RWPE2 (cell line): ENCODE measurements at regions not wholly inside any gene's neighbourhood (a gene's known extent, or its start where the extent isn't known, plus 50 kb on each side); places are given as distances from the start of the nearest gene placed in this dataset.

ENCODE experiments used
- ATAC-seq: fragments of 200-7000 bp; cut with Tn5 transposase; 3 replicates; pipeline ENCODE4 v1.9.1; 2021; ENCODE audit warnings: low read depth
- DNase-seq: peaks from one replicate; pipeline ENCODE4 v3.0.0-alpha.2; 2020; ENCODE audit warnings: low spot score
- H3K27ac ChIP-seq: fragments of 450-650 bp; 2 replicates; pipeline ENCODE4 v1.5.1; 2017; ENCODE audit warnings: mild to moderate bottlenecking; ENCODE audit not compliant: poor library complexity, severe bottlenecking
- H3K27me3 ChIP-seq: fragments of 250-450 bp; sonication (Bioruptor Pico); 2 replicates; pipeline ENCODE4 v1.5.1; 2021; ENCODE audit warnings: mild to moderate bottlenecking, moderate library complexity; ENCODE audit not compliant: insufficient read depth, poor library complexity, severe bottlenecking
- H3K36me3 ChIP-seq: fragments of 250-450 bp; sonication (Bioruptor Pico); 2 replicates; pipeline ENCODE4 v1.5.1; 2020; ENCODE audit warnings: low read depth, mild to moderate bottlenecking, moderate library complexity
- H3K4me1 ChIP-seq: fragments of 250-450 bp; sonication (Bioruptor Pico); 2 replicates; pipeline ENCODE4 v1.5.1; 2021; ENCODE audit warnings: mild to moderate bottlenecking, moderate library complexity; ENCODE audit not compliant: insufficient read depth, poor library complexity, severe bottlenecking
- H3K4me3 ChIP-seq: fragments of 250-450 bp; sonication (Bioruptor Pico); 2 replicates; pipeline ENCODE4 v1.5.1; 2021; ENCODE audit warnings: mild to moderate bottlenecking, moderate library complexity; ENCODE audit not compliant: severe bottlenecking
- H3K9me3 ChIP-seq: fragments of 250-450 bp; sonication (Bioruptor Pico); 2 replicates; pipeline ENCODE4 v1.5.1; 2021; ENCODE audit warnings: mild to moderate bottlenecking, moderate library complexity; ENCODE audit not compliant: severe bottlenecking
- TF ChIP-seq, protein P1 (sequence below): fragments of 450-650 bp; IDR thresholded peaks from one replicate; pipeline ENCODE4 v1.5.1; 2017; ENCODE audit warnings: mild to moderate bottlenecking, moderate library complexity; ENCODE audit not compliant: poor library complexity, severe bottlenecking

DNA sequence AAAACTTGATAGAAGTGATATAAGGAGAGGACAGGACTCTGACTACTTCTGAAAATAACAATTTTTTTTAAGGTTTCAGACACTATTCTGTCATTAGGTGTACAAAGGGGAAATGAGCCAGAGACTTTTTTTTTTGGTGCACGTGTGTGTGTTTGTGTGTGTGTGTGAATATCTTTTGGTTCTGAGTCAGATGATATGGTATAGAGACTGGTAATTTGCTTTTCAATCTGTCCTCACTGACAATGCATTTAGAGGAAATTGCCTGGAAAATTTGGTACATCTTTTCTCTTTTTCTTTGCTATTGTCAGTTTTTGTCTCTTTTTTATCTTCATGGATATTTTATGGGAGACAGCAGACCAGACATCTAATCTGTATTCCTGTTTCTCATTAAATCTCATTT is 59.3 kb downstream of the DDIT4L start:
- Histone ChIP-seq H3K4me1 (no peaks in the 10 kb centered on the region), H3K9me3 (no peaks in the 10 kb centered on the region), H3K27me3 (no peaks in the 10 kb centered on the region), H3K27ac (no peak overlapping the region), H3K4me3 (no peak overlapping the region), H3K36me3 (no peaks in the 10 kb centered on the region)
- TF ChIP-seq, protein P1, sequence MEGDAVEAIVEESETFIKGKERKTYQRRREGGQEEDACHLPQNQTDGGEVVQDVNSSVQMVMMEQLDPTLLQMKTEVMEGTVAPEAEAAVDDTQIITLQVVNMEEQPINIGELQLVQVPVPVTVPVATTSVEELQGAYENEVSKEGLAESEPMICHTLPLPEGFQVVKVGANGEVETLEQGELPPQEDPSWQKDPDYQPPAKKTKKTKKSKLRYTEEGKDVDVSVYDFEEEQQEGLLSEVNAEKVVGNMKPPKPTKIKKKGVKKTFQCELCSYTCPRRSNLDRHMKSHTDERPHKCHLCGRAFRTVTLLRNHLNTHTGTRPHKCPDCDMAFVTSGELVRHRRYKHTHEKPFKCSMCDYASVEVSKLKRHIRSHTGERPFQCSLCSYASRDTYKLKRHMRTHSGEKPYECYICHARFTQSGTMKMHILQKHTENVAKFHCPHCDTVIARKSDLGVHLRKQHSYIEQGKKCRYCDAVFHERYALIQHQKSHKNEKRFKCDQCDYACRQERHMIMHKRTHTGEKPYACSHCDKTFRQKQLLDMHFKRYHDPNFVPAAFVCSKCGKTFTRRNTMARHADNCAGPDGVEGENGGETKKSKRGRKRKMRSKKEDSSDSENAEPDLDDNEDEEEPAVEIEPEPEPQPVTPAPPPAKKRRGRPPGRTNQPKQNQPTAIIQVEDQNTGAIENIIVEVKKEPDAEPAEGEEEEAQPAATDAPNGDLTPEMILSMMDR: no peak
- ATAC-seq (no peak), DNase-seq (no peak)

DNA sequence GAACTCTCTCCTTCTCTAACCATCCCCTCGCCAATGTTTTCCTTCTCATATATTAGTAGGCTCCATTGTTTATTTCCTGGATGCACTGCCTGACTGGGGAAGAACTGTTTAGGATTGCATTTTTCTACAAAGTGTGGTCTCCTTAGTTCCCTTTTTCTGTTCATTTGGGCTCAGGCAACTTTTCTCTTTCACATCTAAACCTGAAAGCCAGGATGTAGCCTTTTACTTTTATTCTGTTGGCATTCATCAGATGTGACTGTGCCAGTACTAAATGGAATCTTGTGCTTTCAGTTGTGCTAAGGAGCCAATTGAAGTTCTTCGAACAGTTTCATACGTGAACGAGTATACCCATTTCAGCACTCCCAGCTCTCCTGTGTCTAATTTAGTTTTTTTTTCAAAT is 59.8 kb downstream of the DDIT4L start:
- H3K4me3 ChIP-seq: no peak overlapping the region

DNA sequence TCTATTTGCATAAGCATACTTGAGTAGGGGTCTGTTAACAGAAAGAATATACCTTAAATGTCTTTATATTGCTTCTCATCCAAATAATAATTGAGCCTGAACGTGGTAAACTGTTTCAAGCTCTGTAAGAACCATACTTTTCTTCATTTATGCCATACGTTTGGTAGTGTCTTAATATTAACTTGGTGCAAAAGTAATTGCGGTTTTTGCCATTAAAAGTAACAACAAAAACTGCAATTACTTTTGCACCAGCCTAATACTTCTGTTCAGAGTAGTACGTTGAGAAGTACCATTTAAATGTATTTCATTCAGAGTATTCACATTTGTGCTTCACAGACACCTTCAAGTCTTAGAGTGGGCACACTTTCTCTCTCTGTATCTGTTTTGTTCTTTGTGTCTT is 60.5 kb downstream of the DDIT4L start:
- Histone ChIP-seq H3K4me3 (no peak overlapping the region), H3K9me3 (peaks cover 3% of the 10 kb centered on the region), H3K4me1 (no peaks in the 10 kb centered on the region), H3K36me3 (no peaks in the 10 kb centered on the region), H3K27me3 (no peaks in the 10 kb centered on the region), H3K27ac (no peak overlapping the region)
- TF ChIP-seq, protein P1: no peak
- ATAC-seq (no peak), DNase-seq (no peak)

More for the DNA sequence above, 59.8 kb downstream of the DDIT4L start:
- no peaks in the 10 kb centered on the region for H3K4me1 ChIP-seq
- TF ChIP-seq, protein P1: no peak
- no peak overlapping the region for H3K27ac ChIP-seq
- no peaks in the 10 kb centered on the region for H3K9me3 ChIP-seq
- no peaks in the 10 kb centered on the region for H3K36me3 ChIP-seq
- no peaks in the 10 kb centered on the region for H3K27me3 ChIP-seq
- DNase-seq (no peak), ATAC-seq (no peak)

DNA sequence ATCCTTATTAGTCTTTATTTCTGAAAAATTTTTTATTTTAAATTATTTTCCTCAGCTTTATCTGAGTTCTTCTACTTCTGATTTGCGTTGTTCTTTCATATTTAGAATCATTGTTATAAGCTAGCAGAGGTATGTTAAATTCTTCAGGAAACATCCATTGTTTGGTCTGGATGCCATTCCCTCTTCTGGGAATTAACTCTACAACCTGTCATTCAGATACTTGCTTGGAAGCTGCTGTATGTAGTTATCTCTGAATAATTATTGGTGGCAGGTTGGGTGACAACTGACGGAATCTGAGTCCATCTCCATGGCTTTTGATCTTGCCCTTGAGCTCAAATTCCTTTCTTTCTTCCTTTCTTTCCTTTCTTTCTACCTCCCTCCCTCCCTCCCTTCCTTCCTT is 61.9 kb downstream of the DDIT4L start:
- H3K4me1 ChIP-seq: no peaks in the 10 kb centered on the region
- no peaks in the 10 kb centered on the region for H3K27me3 ChIP-seq
- no peak overlapping the region for H3K4me3 ChIP-seq
- no peak overlapping the region for H3K27ac ChIP-seq
- TF ChIP-seq, protein P1: no peak
- H3K9me3 ChIP-seq: peaks cover 5% of the 10 kb centered on the region
- H3K36me3 ChIP-seq: no peaks in the 10 kb centered on the region
- ATAC-seq (no peak), DNase-seq (no peak)

DNA sequence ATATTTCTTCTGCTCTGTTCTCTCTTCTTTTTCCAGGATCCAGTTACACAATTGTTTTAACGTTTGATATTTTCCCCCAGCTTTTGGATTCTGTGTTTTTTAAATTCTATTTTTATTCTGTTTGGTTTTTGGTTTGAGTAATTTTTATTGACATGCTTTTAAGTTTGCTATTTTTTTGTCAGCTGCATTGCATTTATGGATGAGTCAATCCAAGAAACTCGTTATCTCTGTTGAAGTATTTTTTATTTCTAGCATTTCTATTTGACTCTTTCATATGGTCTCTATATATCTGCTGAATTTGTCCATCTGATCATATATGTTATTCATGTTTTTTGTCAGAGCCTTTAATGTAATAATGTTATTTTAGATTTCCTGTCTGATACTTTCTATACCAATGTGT is 65.6 kb downstream of the DDIT4L start:
- ATAC-seq (no peak), DNase-seq (no peak)
- no peaks in the 10 kb centered on the region for H3K36me3 ChIP-seq
- no peak overlapping the region for H3K4me3 ChIP-seq
- peaks cover 5% of the 10 kb centered on the region for H3K9me3 ChIP-seq
- H3K27me3 ChIP-seq: no peaks in the 10 kb centered on the region
- H3K27ac ChIP-seq: no peak overlapping the region
- TF ChIP-seq, protein P1: no peak
- H3K4me1 ChIP-seq: no peaks in the 10 kb centered on the region
